Ectodermal cell (in vitro differentiated cells): ENCODE measurements at regions not wholly inside any gene's neighbourhood (a gene's known extent, or its start where the extent isn't known, plus 50 kb on each side); places are given as distances from the start of the nearest gene placed in this dataset.

ENCODE experiments used
- H3K27ac ChIP-seq: 2 replicates; pipeline ENCODE4 v1.7.0; 2013; ENCODE audit warnings: mild to moderate bottlenecking, low read depth, low read length; ENCODE audit not compliant: insufficient read depth, poor library complexity, severe bottlenecking
- H3K27me3 ChIP-seq: 2 replicates; pipeline ENCODE4 v1.7.0; 2013; ENCODE audit warnings: mild to moderate bottlenecking, low read length; ENCODE audit not compliant: insufficient read depth, control insufficient read depth, poor library complexity, severe bottlenecking
- H3K36me3 ChIP-seq: one replicate; pipeline ENCODE4 v1.7.0; 2013; ENCODE audit warnings: low read length; ENCODE audit not compliant: control insufficient read depth, insufficient read depth
- H3K4me1 ChIP-seq: one replicate; pipeline ENCODE4 v1.7.0; 2013; ENCODE audit warnings: low read length; ENCODE audit not compliant: control insufficient read depth, insufficient read depth
- H3K4me3 ChIP-seq: 2 replicates; pipeline ENCODE4 v1.7.0; 2013; ENCODE audit warnings: low read depth, low read length, control low read depth; ENCODE audit not compliant: insufficient read depth
- H3K9me3 ChIP-seq: 2 replicates; pipeline ENCODE4 v1.7.0; 2013; ENCODE audit warnings: mild to moderate bottlenecking, low read length, moderate library complexity; ENCODE audit not compliant: control insufficient read depth
- WGBS, 2 experiments: methylation state at CpG; one replicate each; pipeline ENCODE4 v1.1.7; 2013; ENCODE audit warnings: missing lambda C conversion rate in 2 of 2; 5-methylcytosine and 5-hydroxymethylcytosine counted together

DNA sequence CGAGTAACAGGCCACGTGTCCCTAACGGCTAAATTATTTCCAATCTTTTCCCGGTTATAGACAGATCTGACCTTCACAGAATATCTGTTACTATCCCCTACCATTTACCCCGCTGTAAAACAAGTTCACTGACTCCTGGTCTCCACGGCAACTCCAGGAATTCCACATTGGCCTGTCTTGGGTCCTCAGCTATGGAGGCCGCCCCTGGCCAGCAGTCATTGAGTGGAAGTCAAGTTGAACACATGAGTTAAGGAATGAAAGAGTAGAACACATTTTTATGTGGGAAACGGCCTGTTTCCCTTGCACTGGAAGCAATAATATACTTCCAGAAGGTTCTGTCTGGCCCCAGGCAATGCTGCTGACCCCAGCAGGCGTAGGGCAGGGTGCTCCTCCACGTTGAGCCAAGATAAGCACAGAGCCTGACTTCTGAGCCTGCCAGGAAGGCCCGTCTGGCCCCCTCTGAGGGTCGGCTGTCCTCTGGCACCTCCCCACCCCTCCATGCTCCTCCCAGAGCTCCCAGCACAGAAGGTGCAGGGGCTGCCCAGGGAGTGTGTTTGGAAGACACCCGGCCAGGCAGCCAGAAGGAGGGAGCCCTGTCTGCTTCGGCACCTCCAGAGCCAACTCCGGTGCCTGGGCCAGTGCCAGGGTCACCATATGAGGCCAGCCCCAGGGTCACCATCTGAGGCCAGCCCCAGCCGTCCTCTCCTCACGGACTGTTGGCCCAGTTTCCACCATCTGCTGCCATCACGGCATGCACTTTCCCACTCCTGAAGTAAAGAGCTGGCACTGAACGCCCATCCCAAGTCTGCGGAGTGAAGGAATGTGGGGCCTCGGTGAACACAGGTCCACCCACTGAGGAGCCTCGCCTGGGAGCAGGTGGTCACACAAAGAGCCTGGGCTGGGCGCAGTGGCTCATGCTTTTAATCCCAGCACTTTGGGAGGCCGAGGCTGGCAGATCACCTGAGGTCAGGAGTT, 813.2 kb downstream of the BRD1 start:
- WGBS, 2 experiments = 93% methylated on average over 24 of the region's 24 CpGs
- H3K4me3 ChIP-seq = no peak overlapping the region
- no peak overlapping the region for H3K27ac ChIP-seq
- no peaks in the 10 kb centered on the region for H3K9me3 ChIP-seq
- no peaks in the 10 kb centered on the region for H3K27me3 ChIP-seq
- H3K4me1 ChIP-seq = peaks cover 7% of the 10 kb centered on the region
- H3K36me3 ChIP-seq = no peaks in the 10 kb centered on the region

DNA sequence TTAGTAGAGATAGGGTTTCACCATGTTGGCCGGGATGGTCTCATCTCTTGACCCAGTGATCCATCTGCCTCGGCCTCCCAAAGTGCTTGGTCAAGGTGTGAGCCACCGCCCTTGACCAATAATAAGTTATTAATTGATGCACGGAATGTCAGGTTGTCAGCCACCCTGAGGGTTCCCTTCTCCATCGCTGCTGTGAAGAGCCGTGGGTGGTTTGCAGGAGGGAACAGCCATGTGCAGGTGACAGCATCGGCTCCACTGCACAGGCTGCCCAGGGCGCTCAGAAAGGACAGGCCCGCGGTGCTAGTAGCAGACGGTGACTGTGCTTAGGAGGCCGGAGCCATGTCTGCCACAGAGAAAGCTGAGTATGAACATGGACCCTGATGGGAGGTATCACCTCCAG, 814.0 kb downstream of the BRD1 start:
- Histone ChIP-seq H3K27me3 (no peaks in the 10 kb centered on the region), H3K4me1 (peaks cover 7% of the 10 kb centered on the region), H3K4me3 (no peak overlapping the region), H3K36me3 (no peaks in the 10 kb centered on the region), H3K27ac (no peak overlapping the region), H3K9me3 (no peaks in the 10 kb centered on the region)
- WGBS, 2 experiments = 91 to 92% methylated on average over 12 of the region's 12 CpGs

DNA sequence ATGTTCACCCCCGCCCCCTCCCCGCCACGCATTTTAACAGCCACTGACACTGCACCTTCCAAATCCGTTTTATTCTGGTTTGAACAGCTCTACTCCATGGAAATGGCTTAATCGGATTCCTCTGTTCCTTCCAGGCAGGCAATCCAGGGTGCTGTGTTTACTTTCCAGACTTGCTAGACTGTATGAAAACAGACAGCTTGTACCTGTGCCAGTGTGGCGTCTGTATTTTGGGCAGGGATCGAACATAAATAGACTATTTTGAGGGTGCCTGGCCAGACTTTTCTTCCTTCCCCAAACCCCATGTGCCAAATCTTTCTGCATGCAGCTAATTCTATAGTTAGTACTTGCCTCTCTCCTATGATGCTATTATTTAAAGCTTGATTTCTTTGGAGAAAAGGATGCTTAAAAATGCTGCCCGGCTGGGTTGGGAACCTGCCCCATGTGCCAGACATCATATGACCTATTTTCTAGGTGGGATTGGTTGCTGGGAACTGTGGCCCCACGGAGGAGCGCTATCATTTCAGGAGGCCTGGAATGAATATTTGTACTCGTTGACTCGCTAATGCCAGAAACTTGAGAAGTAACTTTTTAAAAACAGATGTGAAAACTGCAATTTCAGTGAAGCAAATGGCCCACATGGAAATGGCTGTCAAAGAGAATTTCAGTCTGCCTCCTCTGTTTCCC, 814.8 kb downstream of the BRD1 start:
- 93 to 95% methylated on average over 12 of the region's 12 CpGs for WGBS, 2 experiments
- Histone ChIP-seq H3K27ac (no peak overlapping the region), H3K36me3 (no peaks in the 10 kb centered on the region), H3K27me3 (no peaks in the 10 kb centered on the region), H3K9me3 (no peaks in the 10 kb centered on the region), H3K4me1 (peaks cover 7% of the 10 kb centered on the region), H3K4me3 (no peak overlapping the region)

DNA sequence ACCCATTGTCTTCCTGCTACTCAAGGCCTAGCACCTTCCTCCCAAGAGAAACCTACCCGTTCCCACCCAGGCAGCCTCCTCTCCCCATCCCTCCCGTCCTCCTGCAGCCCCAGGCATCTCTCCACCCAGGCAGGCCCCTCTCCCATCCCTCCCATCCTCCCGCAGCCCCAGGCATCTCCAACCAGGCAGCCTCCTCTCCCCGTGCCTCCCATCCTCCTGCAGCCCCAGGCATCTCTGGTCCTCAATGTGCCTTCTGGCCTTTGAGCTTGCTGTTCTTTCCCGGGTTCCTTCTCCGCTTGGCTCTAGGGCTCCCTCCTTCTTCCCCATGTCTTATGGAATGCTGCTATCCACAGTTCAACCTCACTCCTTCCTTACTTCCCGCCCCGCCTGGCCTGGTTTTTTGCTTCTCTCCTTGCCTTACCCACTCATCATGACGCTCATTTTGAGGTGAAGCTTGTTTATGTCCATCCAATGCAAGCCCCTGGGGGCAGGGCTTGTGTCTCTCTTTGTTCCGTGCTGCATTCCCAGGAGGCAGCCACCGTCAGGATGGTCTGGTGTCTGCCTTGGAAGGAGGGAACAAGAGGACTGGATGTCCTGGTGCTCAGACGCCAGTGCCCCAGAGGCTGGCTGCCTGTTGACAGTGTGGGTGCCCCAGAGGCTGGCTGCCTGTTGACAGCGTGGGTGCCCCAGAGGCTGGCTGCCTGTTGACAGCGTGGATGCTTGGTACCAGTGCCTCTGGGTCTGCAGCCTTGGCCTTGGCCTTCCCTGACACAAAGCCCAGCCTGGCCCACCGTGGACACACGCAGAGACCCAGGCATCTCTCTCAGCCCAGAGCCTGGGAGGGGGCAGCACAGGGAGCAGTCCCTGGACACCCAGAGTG, 815.7 kb downstream of the BRD1 start:
- Histone ChIP-seq H3K4me3 (no peak overlapping the region), H3K36me3 (no peaks in the 10 kb centered on the region), H3K4me1 (peaks cover 13% of the 10 kb centered on the region), H3K27me3 (no peaks in the 10 kb centered on the region), H3K9me3 (no peaks in the 10 kb centered on the region), H3K27ac (no peak overlapping the region)
- WGBS, 2 experiments = 83 to 84% methylated on average over 16 of the region's 16 CpGs

DNA sequence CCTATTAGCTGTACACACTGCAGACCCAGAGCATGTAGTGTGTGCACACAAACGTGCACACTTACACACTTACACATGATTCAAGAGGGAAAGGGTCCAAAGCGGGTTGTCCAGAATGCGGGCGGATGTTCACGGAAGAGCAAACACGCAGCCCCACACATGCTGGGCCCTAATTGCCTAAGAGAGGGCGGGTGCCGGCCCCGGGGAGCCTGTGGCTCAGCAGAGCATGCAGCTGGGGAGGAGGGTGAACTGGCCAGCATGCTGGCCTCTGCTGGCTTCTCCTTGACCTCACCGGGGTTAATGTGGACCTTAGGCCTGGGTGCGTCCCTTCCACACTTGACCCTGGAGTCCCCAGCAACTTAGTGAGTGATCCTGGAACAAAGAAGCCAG, 816.3 kb downstream of the BRD1 start:
- no peak overlapping the region for H3K4me3 ChIP-seq
- peaks cover 14% of the 10 kb centered on the region for H3K4me1 ChIP-seq
- no peaks in the 10 kb centered on the region for H3K27me3 ChIP-seq
- WGBS, 2 experiments = 89 to 91% methylated on average over 11 of the region's 11 CpGs
- no peak overlapping the region for H3K27ac ChIP-seq
- no peaks in the 10 kb centered on the region for H3K9me3 ChIP-seq
- H3K36me3 ChIP-seq = no peaks in the 10 kb centered on the region

DNA sequence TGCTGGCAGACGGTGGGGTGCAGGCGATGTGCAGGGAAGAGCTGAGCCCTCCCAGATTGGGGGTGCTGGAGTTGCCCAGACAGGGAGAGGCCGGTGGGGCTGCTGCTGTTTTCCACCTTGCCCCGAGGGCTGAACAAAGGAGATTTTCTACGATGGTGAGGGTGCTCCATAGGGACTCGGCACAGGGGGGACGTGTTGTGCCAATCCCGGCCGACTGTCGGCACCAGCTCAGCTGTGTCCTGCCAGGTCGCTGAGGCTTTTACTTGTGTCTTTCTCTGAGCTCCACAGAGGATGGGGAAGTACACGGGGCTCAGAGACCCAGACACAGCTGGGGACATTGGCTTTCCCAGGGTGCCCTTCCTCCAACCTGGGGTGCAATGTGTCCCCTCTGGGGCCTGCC, 816.8 kb downstream of the BRD1 start:
- WGBS, 2 experiments = 92 to 94% methylated on average over 12 of the region's 12 CpGs
- no peak overlapping the region for H3K27ac ChIP-seq

DNA sequence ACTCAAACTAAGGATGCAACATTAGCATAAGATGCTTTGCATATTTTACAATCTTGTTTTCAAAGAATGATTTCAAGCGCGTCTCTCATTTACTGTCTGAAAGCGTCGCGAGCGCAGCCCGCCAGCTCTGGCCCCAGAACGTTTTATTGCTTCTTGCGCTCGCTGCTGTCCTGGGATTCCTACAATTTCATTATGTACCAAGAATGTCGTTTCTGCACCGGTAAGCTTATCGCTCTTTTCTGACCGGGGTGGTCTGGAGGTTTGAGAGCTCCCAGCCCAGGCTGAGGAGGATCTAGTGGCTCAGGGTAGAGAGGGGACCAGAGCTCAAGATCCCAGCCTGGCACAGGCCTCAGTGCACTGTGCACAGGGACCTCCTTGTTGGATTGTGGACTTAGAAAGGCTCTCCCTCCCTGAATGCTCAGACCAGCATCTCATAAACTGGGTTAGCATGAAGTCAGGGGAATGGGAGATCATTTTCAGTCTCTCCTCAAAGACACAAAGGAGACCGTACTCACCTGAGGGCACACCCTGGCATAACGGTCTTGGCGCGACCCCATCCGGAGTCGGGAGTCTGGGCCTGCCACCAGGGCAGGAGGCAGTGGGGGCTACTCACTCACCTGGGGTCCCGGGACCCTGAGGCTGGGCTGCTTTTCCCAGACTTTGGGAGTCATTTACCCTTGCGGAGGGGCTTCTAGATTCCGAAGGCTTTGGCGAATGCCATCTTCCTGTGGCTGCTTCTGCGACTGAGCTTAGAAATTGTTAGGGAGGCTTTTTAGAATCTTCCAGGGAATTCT, 817.4 kb downstream of the BRD1 start:
- no peak overlapping the region for H3K4me3 ChIP-seq
- H3K27ac ChIP-seq = no peak overlapping the region
- no peaks in the 10 kb centered on the region for H3K27me3 ChIP-seq
- H3K9me3 ChIP-seq = no peaks in the 10 kb centered on the region
- 93 to 94% methylated on average over 25 of the region's 25 CpGs for WGBS, 2 experiments
- peaks cover 14% of the 10 kb centered on the region for H3K4me1 ChIP-seq
- no peaks in the 10 kb centered on the region for H3K36me3 ChIP-seq

More for the DNA sequence above, 816.8 kb downstream of the BRD1 start:
- Histone ChIP-seq H3K4me3 (no peak overlapping the region), H3K36me3 (no peaks in the 10 kb centered on the region), H3K4me1 (peaks cover 14% of the 10 kb centered on the region), H3K9me3 (no peaks in the 10 kb centered on the region), H3K27me3 (no peaks in the 10 kb centered on the region)

DNA sequence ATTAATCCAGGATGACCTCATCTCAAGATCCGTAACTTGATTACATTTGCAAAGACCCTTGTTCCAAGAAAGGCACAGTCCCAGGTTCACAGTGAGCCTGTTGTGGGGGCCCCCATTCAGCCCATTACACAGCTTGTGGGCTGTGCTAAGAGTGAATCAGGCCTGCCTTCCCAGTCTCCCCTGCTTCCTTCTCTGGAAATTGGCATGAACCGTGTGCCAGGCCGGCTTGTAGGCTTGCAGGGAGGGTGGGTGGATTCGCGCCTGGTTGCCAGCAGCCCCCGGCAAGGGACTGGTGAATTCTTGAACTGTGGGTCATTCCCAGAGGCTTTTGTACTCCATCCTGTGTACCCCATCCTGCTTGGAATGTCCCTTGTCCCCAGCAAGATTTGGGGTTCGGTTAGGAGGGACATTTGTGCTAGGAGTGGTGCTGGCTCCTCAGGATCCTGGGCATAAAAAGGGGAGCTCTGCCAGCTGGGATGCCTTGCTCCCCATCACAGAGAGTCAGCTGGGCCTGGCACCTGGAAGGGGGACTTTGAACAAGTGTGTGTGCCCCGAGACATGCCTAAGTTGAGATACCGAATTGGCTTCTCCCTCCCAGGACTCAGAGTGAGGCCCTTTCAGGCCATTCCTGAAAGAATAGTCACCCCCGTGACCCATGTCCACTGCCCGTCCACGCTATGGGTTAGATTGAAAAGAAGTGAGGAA, 818.2 kb downstream of the BRD1 start:
- Histone ChIP-seq H3K27me3 (no peaks in the 10 kb centered on the region), H3K4me1 (peaks cover 14% of the 10 kb centered on the region), H3K9me3 (no peaks in the 10 kb centered on the region), H3K4me3 (no peak overlapping the region), H3K27ac (no peak overlapping the region), H3K36me3 (no peaks in the 10 kb centered on the region)
- 96 to 97% methylated on average over 12 of the region's 12 CpGs for whole genome bisulfite sequencing, 2 experiments

DNA sequence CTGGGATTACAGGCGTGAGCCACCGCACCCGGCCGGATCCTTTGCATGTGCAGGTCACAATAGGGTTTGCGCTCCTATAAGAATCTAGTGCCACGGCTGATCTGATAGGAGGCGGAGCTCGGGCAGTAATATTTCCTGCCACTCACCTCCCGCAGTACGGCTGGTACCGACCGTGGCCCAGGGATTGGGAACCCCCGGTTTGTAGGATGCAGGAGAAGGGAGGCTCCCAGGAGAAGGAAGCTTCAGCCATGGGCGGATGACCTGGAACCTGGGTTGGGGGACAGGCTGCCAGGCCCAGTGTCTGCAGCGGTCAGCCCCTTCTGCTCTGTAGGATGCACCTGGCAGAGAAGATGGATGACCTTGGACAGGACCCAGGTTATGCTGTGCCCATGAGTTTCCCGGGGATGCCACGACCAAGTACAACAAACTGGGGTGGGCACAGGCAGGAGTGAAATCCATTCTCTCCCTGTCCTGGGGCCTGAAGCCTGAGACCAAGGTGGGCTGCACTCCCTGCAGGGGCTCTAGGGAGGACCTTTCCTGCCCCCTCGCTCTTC, 818.9 kb downstream of the BRD1 start:
- H3K36me3 ChIP-seq = no peaks in the 10 kb centered on the region
- H3K4me3 ChIP-seq = no peak overlapping the region
- no peak overlapping the region for H3K27ac ChIP-seq
- 93 to 95% methylated on average over 18 of the region's 18 CpGs for WGBS, 2 experiments
- no peaks in the 10 kb centered on the region for H3K27me3 ChIP-seq
- H3K9me3 ChIP-seq = no peaks in the 10 kb centered on the region
- peaks cover 14% of the 10 kb centered on the region for H3K4me1 ChIP-seq
